Gastroesophageal sphincter (tissue), 4 donors: ENCODE measurements at regions not wholly inside any gene's neighbourhood (a gene's known extent, or its start where the extent isn't known, plus 50 kb on each side); places are given as distances from the start of the nearest gene placed in this dataset.

ENCODE experiments used
- ATAC-seq: fragments of 150-250 bp; one replicate; pipeline ENCODE4 v1.9.1; 2016; ENCODE audit warnings: mild to moderate bottlenecking, moderate library complexity
- H3K27ac ChIP-seq, 4 donors: fragments of 200-600 bp; sonication (generic) in 3 of 4; 1 replicate in 3 of 4; 2 replicates in 1 of 4; pipeline ENCODE4 v1.5.1; 2016 to 2019
- H3K27me3 ChIP-seq: fragments of 200-600 bp; sonication (generic); one replicate; pipeline ENCODE4 v1.5.1; 2019
- H3K36me3 ChIP-seq, 2 donors: fragments of 200-600 bp; sonication (generic); one replicate each; pipeline ENCODE4 v1.5.1; 2019; ENCODE audit warnings: control low read depth in 1 of 2
- H3K4me1 ChIP-seq, 3 donors: fragments of 200-600 bp; sonication (generic); 1 replicate in 2 of 3; 2 replicates in 1 of 3; pipeline ENCODE4 v1.5.1; 2016 to 2019; ENCODE audit warnings: control low read depth in 2 of 3
- H3K4me3 ChIP-seq, 2 donors: fragments of 200-600 bp; sonication (generic); one replicate each; pipeline ENCODE4 v1.5.1; 2019; ENCODE audit warnings: mild to moderate bottlenecking in 1 of 2, moderate library complexity in 1 of 2
- H3K9me3 ChIP-seq, 3 donors: fragments of 200-600 bp; sonication (generic); one replicate each; pipeline ENCODE4 v1.5.1; 2017 to 2019; ENCODE audit warnings: control low read depth in 2 of 3
- EP300 ChIP-seq: sonication (generic); formaldehyde crosslinking; IDR thresholded peaks from one replicate; pipeline ENCODE4 v1.6.1; 2017; ENCODE audit warnings: antibody characterized with exemption, mild to moderate bottlenecking
- POLR2A ChIP-seq, 2 donors: fragments of 450-650 bp; IDR thresholded peaks; one replicate each; pipeline ENCODE4 v1.6.1; 2017; ENCODE audit warnings: antibody characterized with exemption in 2 of 2, mild to moderate bottlenecking in 2 of 2, moderate library complexity in 1 of 2
- POLR2AphosphoS5 ChIP-seq: sonication (generic); formaldehyde crosslinking; IDR thresholded peaks from one replicate; pipeline ENCODE4 v1.6.1; 2017; ENCODE audit warnings: antibody characterized with exemption
- WGBS, 2 donors: methylation state at CpG; one replicate each; pipeline ENCODE4 v1.1.5; 2018; ENCODE audit warnings: low coverage in 1 of 2; 5-methylcytosine and 5-hydroxymethylcytosine counted together
- TF ChIP-seq, protein P1 (sequence below), 4 experiments: fragments of 200-600 bp in 2 of 4; fragments of 450-650 bp in 2 of 4; sonication (generic) in 1 of 4; IDR thresholded peaks; one replicate each; pipeline ENCODE4 v1.5.1; 2017 to 2019; ENCODE audit warnings: antibody characterized with exemption in 4 of 4, mild to moderate bottlenecking in 2 of 4, moderate library complexity in 2 of 4

DNA sequence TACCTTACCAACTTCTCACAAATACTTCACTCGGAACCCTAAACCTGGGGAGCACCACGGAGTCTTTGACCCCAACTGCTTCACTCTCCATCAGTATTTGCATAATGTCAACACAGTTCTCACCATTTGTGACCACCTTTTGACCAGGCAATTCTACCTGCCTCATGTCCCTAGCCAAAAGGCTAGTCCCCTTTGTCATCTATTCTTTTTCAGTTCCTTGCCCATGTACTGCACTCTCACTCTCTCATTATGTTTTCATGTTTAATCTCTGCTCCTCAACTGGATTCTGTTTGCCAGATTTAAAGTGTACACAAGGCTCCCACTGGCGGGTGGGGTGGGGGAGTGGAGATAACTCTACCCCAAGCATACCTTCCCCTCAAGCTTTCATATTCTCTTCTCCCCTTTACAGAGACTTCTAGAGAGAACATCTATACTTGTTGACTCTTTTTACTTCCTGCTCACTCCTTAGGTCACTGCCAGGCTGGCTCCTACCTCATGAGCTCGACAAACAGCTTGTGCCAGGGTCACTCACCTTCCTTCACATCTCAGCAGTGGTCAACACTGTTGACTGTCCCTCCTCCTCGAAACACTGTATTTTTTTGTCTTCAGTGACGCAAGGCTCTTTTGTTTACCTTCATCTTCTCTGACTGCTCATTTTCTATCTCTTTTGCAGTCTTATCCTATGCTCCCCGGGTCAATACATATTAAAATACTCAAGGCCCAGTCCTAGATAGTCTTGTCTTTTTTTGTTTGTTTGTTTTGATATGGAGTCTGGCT lies 88.7 kb upstream of the MAP4K3 start:
- WGBS, 2 donors: 86 to 90% methylated on average over 4 to 6 of the region's 7 CpGs

DNA sequence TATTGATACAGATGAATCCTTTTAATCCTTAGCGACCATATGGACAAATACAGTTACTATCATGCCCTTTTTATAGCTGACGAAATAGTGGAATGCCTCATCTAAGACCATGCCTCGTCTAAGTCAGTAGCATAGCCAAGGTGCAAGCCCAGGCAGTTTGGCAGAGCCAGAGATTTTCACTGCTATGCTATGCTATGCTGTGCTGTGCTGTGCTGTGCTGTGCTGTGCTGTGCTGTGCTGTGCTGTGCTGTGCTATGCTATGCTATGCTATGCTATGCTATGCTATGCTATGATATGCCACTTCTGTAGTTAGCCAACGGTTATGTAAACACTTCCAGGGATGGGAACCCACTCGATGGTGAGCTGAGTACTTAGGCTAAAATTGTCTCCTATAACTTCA lies 91.6 kb upstream of the MAP4K3 start:
- Histone ChIP-seq H3K4me3 (no peak overlapping the region), H3K27me3 (no peaks in the 10 kb centered on the region), H3K27ac (no peak overlapping the region), H3K9me3 (no peaks in the 10 kb centered on the region), H3K4me1 (peaks cover 0 to 10% (median 4%) of the 10 kb centered on the region in 3 donors), H3K36me3 (no peaks in the 10 kb centered on the region)
- 75 to 87% methylated on average over 4 to 5 of the region's 5 CpGs for WGBS, 2 donors
- ATAC-seq: no peak
- TF ChIP-seq, protein P1, sequence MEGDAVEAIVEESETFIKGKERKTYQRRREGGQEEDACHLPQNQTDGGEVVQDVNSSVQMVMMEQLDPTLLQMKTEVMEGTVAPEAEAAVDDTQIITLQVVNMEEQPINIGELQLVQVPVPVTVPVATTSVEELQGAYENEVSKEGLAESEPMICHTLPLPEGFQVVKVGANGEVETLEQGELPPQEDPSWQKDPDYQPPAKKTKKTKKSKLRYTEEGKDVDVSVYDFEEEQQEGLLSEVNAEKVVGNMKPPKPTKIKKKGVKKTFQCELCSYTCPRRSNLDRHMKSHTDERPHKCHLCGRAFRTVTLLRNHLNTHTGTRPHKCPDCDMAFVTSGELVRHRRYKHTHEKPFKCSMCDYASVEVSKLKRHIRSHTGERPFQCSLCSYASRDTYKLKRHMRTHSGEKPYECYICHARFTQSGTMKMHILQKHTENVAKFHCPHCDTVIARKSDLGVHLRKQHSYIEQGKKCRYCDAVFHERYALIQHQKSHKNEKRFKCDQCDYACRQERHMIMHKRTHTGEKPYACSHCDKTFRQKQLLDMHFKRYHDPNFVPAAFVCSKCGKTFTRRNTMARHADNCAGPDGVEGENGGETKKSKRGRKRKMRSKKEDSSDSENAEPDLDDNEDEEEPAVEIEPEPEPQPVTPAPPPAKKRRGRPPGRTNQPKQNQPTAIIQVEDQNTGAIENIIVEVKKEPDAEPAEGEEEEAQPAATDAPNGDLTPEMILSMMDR (IDR thresholded peaks at IDR 0.05): no peak
- TF ChIP-seq POLR2AphosphoS5 (no peak), POLR2A (IDR thresholded peaks at IDR 0.05) (no peak), EP300 (no peak)

More for the DNA sequence above, 88.7 kb upstream of the MAP4K3 start:
- Histone ChIP-seq H3K9me3 (no peaks in the 10 kb centered on the region), H3K36me3 (no peaks in the 10 kb centered on the region), H3K27me3 (no peaks in the 10 kb centered on the region), H3K27ac (no peak overlapping the region), H3K4me3 (no peak overlapping the region), H3K4me1 (peaks cover 0 to 10% (median 4%) of the 10 kb centered on the region in 3 donors)
- ATAC-seq: no peak
- TF ChIP-seq POLR2A (IDR thresholded peaks at IDR 0.05) (no peak), POLR2AphosphoS5 (no peak), EP300 (no peak)
- TF ChIP-seq, protein P1 (IDR thresholded peaks at IDR 0.05): no peak

DNA sequence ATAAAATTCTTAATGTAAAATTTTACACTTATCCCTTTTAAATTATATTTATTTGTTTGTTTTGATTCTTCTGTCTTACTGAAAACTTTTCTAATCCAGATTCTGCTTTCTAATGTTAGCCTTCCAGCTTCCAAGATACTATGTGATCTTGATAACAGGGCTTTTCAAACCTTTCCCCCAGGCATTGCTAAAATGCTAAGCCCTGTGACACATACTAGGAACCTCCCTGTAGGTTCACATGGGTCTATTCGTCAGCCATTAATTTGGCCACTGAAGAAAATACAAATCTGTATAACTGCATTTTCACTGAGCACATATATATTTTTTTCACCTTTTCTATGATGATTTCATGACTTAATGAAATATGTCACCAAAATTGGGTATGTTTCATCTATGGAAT lies 92.8 kb upstream of the MAP4K3 start:
- Histone ChIP-seq H3K27ac (no peak overlapping the region), H3K4me3 (no peak overlapping the region), H3K27me3 (no peaks in the 10 kb centered on the region), H3K9me3 (no peaks in the 10 kb centered on the region), H3K36me3 (no peaks in the 10 kb centered on the region), H3K4me1 (peaks cover 0 to 10% (median 4%) of the 10 kb centered on the region in 3 donors)
- no peak for TF ChIP-seq POLR2A (IDR thresholded peaks at IDR 0.05)
- no peak for ATAC-seq
- 92% methylated on average over 1 of the region's 1 CpG for WGBS, 2 donors

DNA sequence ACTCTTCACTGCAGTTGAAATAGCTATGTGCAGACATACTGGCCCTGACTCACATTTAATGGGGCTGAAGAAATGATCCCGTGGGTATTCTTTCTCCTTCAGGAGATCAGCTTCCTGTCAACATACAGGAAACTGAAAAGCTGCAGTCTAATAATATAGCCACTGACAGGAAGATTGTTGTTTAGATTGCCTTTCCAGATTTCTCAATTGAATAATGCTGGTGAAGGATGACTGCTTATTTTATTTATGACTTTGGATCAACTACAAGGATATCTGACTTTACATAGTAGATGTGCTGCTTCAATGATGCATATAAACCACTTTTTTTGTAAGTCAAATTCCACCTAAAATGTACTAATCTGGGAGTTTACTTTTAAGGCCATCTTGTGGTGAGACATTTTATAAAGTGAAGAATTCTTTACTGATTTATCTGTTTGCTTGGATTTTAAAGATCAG lies 93.4 kb upstream of the MAP4K3 start:
- 0 to 6% methylated on average over 1 of the region's 1 CpG for WGBS, 2 donors
- TF ChIP-seq, protein P1 (IDR thresholded peaks at IDR 0.05): peak in 1 of 4 experiments; percentile 7
- no peak for TF ChIP-seq EP300
- no peak overlapping the region for H3K4me3 ChIP-seq
- no peaks in the 10 kb centered on the region for H3K9me3 ChIP-seq
- no peaks in the 10 kb centered on the region for H3K27me3 ChIP-seq
- no peak overlapping the region for H3K27ac ChIP-seq
- ATAC-seq: no peak
- peaks cover 0 to 10% (median 4%) of the 10 kb centered on the region in 3 donors for H3K4me1 ChIP-seq
- no peaks in the 10 kb centered on the region for H3K36me3 ChIP-seq

DNA sequence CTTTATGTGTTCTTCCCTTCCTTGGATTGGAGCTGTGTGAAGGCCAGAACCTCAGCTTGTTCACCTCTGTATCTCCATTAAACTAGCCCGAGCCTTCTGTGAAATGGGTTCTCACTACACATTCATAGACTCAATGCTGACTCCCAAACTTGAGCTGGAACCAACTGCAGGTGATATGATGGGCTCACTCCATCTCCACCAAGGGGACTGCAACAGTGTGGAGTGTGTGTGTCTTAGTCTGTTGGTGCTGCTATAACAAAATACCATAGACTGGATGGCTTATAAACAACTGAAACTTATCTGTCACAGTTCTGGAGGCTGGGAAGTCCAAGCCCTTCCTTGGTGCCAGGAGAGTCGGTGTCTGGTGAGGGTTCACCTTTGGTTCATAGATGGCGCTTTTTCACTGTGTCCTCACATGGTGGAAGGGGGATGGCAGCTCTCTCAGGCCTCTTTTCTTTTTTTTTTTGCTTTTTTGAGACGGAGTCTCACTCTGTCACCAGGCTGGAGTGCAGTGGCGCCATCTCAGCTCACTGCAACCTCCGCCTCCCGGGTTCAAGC lies 94.2 kb upstream of the MAP4K3 start:
- Histone ChIP-seq H3K4me3 (no peak overlapping the region), H3K9me3 (no peaks in the 10 kb centered on the region), H3K27ac (no peak overlapping the region), H3K27me3 (no peaks in the 10 kb centered on the region), H3K36me3 (no peaks in the 10 kb centered on the region), H3K4me1 (peaks cover 0 to 10% (median 4%) of the 10 kb centered on the region in 3 donors)
- no peak for ATAC-seq
- WGBS, 2 donors: 100% methylated on average over 2 to 4 of the region's 7 CpGs
- TF ChIP-seq POLR2A (IDR thresholded peaks at IDR 0.05): no peak
- TF ChIP-seq POLR2AphosphoS5: no peak
- no peak for TF ChIP-seq EP300
- TF ChIP-seq, protein P1 (IDR thresholded peaks at IDR 0.05): no peak
